B cell (primary cell): ENCODE measurements at regions not wholly inside any gene's neighbourhood (a gene's known extent, or its start where the extent isn't known, plus 50 kb on each side); places are given as distances from the start of the nearest gene placed in this dataset.

Experiments used
- ATAC-seq: fragments of 200-7000 bp; cut with Tn5 transposase; one replicate; pipeline ENCODE4 v1.10.0; 2021; ENCODE audit warnings: low read depth, mild to moderate bottlenecking, moderate number of reproducible peaks, moderate library complexity
- CTCF ChIA-PET: fragments of 350-600 bp; sonication (Branson Sonifier 250); formaldehyde crosslinking; loops from one replicate; lab custom pipeline; 2021; ENCODE audit warnings: antibody characterized with exemption, inconsistent platforms; lab: Charles Lee
- POLR2A ChIA-PET: fragments of 350-600 bp; sonication (Branson Sonifier 250); formaldehyde crosslinking; loops from one replicate; lab custom pipeline; 2021; ENCODE audit warnings: antibody characterized with exemption; lab: Charles Lee
- DNase-seq: peaks from one replicate; pipeline ENCODE4 v3.0.0; 2013
- H2AFZ ChIP-seq: 2 replicates; pipeline ENCODE4 v1.6.1; 2012; ENCODE audit warnings: mild to moderate bottlenecking, low read depth, low read length; ENCODE audit not compliant: insufficient read depth, poor library complexity, severe bottlenecking
- H3K27ac ChIP-seq, 2 donors: 1 replicate in 1 of 2; 2 replicates in 1 of 2; pipeline ENCODE4 v1.5.1; 2012 to 2013; ENCODE audit warnings: low read length in 2 of 2, mild to moderate bottlenecking in 2 of 2, moderate library complexity in 1 of 2
- H3K27me3 ChIP-seq, 4 experiments: fragments of 200-600 bp in 1 of 4; sonication (generic) in 1 of 4; replicated peaks in 1 of 4; 1 replicate in 2 of 4; 2 replicates in 2 of 4; pipeline versions ENCODE4 v1.6.1 to v1.7.0; 2013 to 2016; ENCODE audit warnings: low read length in 3 of 4, mild to moderate bottlenecking in 2 of 4, mixed read lengths in 1 of 4, moderate library complexity in 1 of 4; ENCODE audit not compliant: insufficient read depth in 4 of 4, control insufficient read depth in 3 of 4; ENCODE audit errors: control extremely low read depth in 1 of 4
- H3K36me3 ChIP-seq, 2 experiments: replicated peaks in 1 of 2; 1 replicate in 1 of 2; 2 replicates in 1 of 2; pipeline versions ENCODE4 v1.6.1 to v1.7.1; 2013; ENCODE audit warnings: low read length in 1 of 2; ENCODE audit not compliant: insufficient read depth in 2 of 2, control insufficient read depth in 1 of 2; ENCODE audit errors: control extremely low read depth in 1 of 2, extremely low read depth in 1 of 2
- H3K4me1 ChIP-seq, 2 donors: fragments of 200-600 bp in 1 of 2; sonication (generic) in 1 of 2; 1 replicate in 1 of 2; 2 replicates in 1 of 2; pipeline versions ENCODE4 v1.5.1 to v1.6.1; 2013 to 2017; ENCODE audit warnings: low read length in 2 of 2; ENCODE audit not compliant: control insufficient read depth in 2 of 2, insufficient read depth in 2 of 2
- H3K4me2 ChIP-seq: replicated peaks from 2 replicates; pipeline ENCODE3; 2012; ENCODE audit warnings: mild to moderate bottlenecking, low read depth, low read length; ENCODE audit not compliant: poor library complexity, severe bottlenecking
- H3K4me3 ChIP-seq, 5 experiments: fragments of 200-600 bp in 1 of 5; sonication (generic) in 1 of 5; 1 replicate in 3 of 5; 2 replicates in 2 of 5; pipeline versions ENCODE4 v1.5.1 to v1.7.0; 2011 to 2016; ENCODE audit warnings: low read length in 4 of 5, mild to moderate bottlenecking in 4 of 5, low read depth in 2 of 5, control low read depth in 1 of 5, moderate library complexity in 1 of 5; ENCODE audit not compliant: insufficient read depth in 1 of 5; ENCODE audit errors: control extremely low read depth in 1 of 5, extremely low read depth in 1 of 5
- H3K79me2 ChIP-seq: fragments of 200-600 bp; sonication (generic); one replicate; pipeline ENCODE4 v1.6.0; 2016; ENCODE audit warnings: low read length; ENCODE audit not compliant: control insufficient read depth, insufficient read depth
- H3K9ac ChIP-seq: fragments of 200-600 bp; sonication (generic); 2 replicates; pipeline ENCODE4 v1.6.1; 2017; ENCODE audit warnings: mild to moderate bottlenecking, low read length, moderate library complexity
- H3K9me3 ChIP-seq, 3 donors: one replicate each; pipeline versions ENCODE4 v1.6.1 to v1.7.1; 2013; ENCODE audit warnings: low read length in 2 of 3; ENCODE audit not compliant: control insufficient read depth in 2 of 3, insufficient read depth in 1 of 3; ENCODE audit errors: control extremely low read depth in 1 of 3
- H4K20me1 ChIP-seq: 2 replicates; pipeline ENCODE4 v1.6.0; 2012; ENCODE audit warnings: mild to moderate bottlenecking, low read length; ENCODE audit not compliant: insufficient read depth, control insufficient read depth, poor library complexity, severe bottlenecking
- H3K27ac Mint-ChIP-seq: one replicate; pipeline ENCODE4 v1.8.0; 2021; ENCODE audit warnings: mixed read lengths
- H3K27me3 Mint-ChIP-seq: one replicate; pipeline ENCODE4 v1.8.0; 2021; ENCODE audit warnings: mixed read lengths
- H3K4me1 Mint-ChIP-seq: one replicate; pipeline ENCODE4 v1.8.0; 2021; ENCODE audit warnings: mixed read lengths
- H3K4me3 Mint-ChIP-seq: one replicate; pipeline ENCODE4 v1.8.0; 2021; ENCODE audit warnings: mixed read lengths
- H3K9me3 Mint-ChIP-seq: one replicate; pipeline ENCODE4 v1.8.0; 2022; ENCODE audit warnings: mixed read lengths; ENCODE audit not compliant: insufficient read depth
- EZH2 ChIP-seq: IDR thresholded peaks from 2 replicates; pipeline ENCODE4 v1.6.1; 2012; ENCODE audit warnings: borderline replicate concordance, low read depth, mild to moderate bottlenecking, moderate library complexity, low read length; ENCODE audit not compliant: insufficient read depth, poor library complexity, severe bottlenecking
- WGBS: methylation state at CpG from one replicate; pipeline ENCODE4 v1.1.5; 2013; ENCODE audit warnings: missing lambda C conversion rate; ENCODE audit not compliant: insufficient coverage; 5-methylcytosine and 5-hydroxymethylcytosine counted together
- intact Hi-C: fragments of 100-400 bp; cut with micrococcal nuclease; formaldehyde crosslinking; loops from one replicate; pipeline ENCODE4 v1.10.0; 2022
- TF ChIP-seq, protein P1 (sequence below): fragments of 200-600 bp; IDR thresholded peaks from one replicate; pipeline ENCODE4 v1.8.0; 2022; ENCODE audit warnings: antibody characterized with exemption, mild to moderate bottlenecking

DNA sequence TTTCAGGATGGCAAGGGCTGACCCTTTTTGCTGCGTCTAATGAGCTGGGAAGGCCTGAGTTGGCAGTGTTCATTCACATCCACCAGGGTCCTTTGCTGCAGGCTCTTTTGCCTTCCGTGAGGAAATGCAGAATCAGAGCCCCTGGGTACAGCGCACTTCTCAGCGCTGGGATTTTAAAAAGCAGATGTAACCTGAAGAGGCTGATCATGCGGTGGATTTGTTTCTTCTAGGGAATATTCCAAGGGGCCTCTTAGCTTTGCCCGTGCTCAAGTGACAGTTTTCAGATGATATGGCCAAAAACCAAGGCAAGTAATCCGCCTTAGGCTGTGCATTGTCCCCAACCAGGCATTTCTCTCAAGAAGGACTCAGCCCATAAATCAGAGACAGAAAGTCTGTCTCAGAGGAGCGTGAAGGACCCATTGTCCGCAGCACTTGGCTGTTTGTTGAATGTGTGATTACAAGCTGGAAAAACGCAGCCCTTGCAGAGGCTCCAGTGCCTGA lies 237.6 kb downstream of the PTPRC start:
- Mint-ChIP-seq H3K9me3 (no peaks in the 10 kb centered on the region), H3K27ac (no peak overlapping the region), H3K4me1 (peaks cover 6% of the 10 kb centered on the region), H3K27me3 (no peaks in the 10 kb centered on the region), H3K4me3 (no peak overlapping the region)
- Histone ChIP-seq H3K27me3 (no peaks in the 10 kb centered on the region), H3K79me2 (no peaks in the 10 kb centered on the region), H3K4me1 (no peaks in the 10 kb centered on the region), H2AFZ (no peak overlapping the region), H3K4me2 (no peak overlapping the region), H3K9me3 (peaks cover 0 to 3% (median 0%) of the 10 kb centered on the region in 3 donors), H3K9ac (no peak overlapping the region), H4K20me1 (no peaks in the 10 kb centered on the region), H3K36me3 (peaks cover 0 to 5% of the 10 kb centered on the region in 2 experiments), H3K4me3 (no peak overlapping the region), H3K27ac (no peak overlapping the region)
- ChIA-PET POLR2A (no interaction called here), CTCF (no interaction called here)
- no peak for TF ChIP-seq EZH2
- TF ChIP-seq, protein P1, sequence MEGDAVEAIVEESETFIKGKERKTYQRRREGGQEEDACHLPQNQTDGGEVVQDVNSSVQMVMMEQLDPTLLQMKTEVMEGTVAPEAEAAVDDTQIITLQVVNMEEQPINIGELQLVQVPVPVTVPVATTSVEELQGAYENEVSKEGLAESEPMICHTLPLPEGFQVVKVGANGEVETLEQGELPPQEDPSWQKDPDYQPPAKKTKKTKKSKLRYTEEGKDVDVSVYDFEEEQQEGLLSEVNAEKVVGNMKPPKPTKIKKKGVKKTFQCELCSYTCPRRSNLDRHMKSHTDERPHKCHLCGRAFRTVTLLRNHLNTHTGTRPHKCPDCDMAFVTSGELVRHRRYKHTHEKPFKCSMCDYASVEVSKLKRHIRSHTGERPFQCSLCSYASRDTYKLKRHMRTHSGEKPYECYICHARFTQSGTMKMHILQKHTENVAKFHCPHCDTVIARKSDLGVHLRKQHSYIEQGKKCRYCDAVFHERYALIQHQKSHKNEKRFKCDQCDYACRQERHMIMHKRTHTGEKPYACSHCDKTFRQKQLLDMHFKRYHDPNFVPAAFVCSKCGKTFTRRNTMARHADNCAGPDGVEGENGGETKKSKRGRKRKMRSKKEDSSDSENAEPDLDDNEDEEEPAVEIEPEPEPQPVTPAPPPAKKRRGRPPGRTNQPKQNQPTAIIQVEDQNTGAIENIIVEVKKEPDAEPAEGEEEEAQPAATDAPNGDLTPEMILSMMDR: no peak
- 98% methylated on average over 10 of the region's 10 CpGs for WGBS
- intact Hi-C loops: no loop called here
- ATAC-seq (no peak), DNase-seq (no peak)

DNA sequence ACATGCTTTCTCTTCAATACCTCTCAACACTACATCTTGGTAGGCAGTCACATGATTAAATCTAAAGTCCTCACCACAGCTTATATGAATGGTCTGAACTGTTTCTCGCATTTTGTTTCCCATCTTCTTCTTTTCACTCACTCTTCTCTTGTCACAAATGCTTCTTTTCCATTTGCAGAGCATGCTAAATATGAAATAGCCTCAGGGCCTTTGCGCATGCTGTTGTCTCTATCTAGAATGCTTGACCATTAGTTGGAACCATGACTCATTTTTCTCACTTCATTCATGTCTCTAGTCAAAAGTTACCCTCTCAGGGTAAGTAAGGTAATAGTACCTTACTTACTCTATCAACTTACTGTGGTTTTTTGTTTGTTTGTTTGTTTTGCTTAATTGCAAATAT lies 239.7 kb downstream of the PTPRC start:
- Histone ChIP-seq H3K4me2 (no peak overlapping the region), H3K36me3 (peaks cover 0 to 5% of the 10 kb centered on the region in 2 experiments), H3K27ac (no peak overlapping the region), H3K79me2 (no peaks in the 10 kb centered on the region), H3K4me1 (no peaks in the 10 kb centered on the region), H4K20me1 (no peaks in the 10 kb centered on the region), H3K9me3 (peaks cover 0 to 3% (median 0%) of the 10 kb centered on the region in 3 donors), H3K9ac (no peak overlapping the region), H3K27me3 (no peaks in the 10 kb centered on the region), H2AFZ (no peak overlapping the region), H3K4me3 (no peak overlapping the region)
- ChIA-PET CTCF (no interaction called here), POLR2A (no interaction called here)
- TF ChIP-seq EZH2: no peak
- TF ChIP-seq, protein P1: no peak
- ATAC-seq (no peak), DNase-seq (no peak)
- Mint-ChIP-seq H3K27me3 (no peaks in the 10 kb centered on the region), H3K4me3 (no peak overlapping the region), H3K9me3 (no peaks in the 10 kb centered on the region), H3K27ac (no peak overlapping the region), H3K4me1 (peaks cover 6% of the 10 kb centered on the region)
- WGBS: no CpG with 5 or more reads among the region's 2 CpGs
- intact Hi-C loops: no loop called here
